Neural crest cell (in vitro differentiated cells): ENCODE measurements at regions not wholly inside any gene's neighbourhood (a gene's known extent, or its start where the extent isn't known, plus 50 kb on each side); places are given as distances from the start of the nearest gene placed in this dataset.

ENCODE experiments used
- DNase-seq: peaks from one replicate; pipeline ENCODE4 v3.0.0; 2021; ENCODE audit warnings: low read depth, mixed read lengths, low spot score
- H3K27ac Mint-ChIP-seq: one replicate; pipeline ENCODE4 v1.8.0; 2021; ENCODE audit warnings: mild to moderate bottlenecking, mixed read lengths; ENCODE audit not compliant: unreplicated experiment
- H3K27me3 Mint-ChIP-seq: 2 replicates; pipeline ENCODE4 v1.8.0; 2021; ENCODE audit warnings: low read depth, mild to moderate bottlenecking, mixed read lengths
- H3K36me3 Mint-ChIP-seq: 2 replicates; pipeline ENCODE4 v1.8.0; 2021; ENCODE audit warnings: low read depth, mild to moderate bottlenecking, mixed read lengths
- H3K4me1 Mint-ChIP-seq: 2 replicates; pipeline ENCODE4 v1.8.0; 2021; ENCODE audit warnings: mixed read lengths
- H3K4me3 Mint-ChIP-seq: one replicate; pipeline ENCODE4 v1.8.0; 2021; ENCODE audit warnings: mild to moderate bottlenecking, mixed read lengths
- H3K9me3 Mint-ChIP-seq: 2 replicates; pipeline ENCODE4 v1.8.0; 2021; ENCODE audit warnings: mixed read lengths
- TF ChIP-seq, protein P1 (sequence below): fragments of 200-600 bp; sonication (generic); conservative IDR thresholded peaks from 2 replicates; pipeline ENCODE4 v1.5.0; 2021; ENCODE audit warnings: antibody characterized with exemption, mild to moderate bottlenecking

DNA sequence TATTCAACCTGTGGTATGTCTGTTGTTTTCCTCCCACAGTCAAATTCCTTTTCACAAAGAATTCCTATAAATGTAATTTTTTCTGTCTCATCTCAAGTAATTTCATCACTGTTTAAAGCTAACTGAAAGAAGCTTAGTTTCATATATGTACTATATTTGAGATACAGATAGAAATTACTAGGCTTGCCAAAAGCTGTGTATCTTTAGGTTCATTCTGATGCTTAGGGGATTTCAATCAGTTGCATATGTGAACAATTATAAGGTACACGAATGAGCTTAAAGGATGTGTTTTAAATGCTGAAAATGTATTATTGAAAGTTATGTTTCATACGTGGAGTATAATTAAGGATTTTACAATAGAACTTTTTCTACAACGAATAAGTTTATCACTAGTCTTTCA lies 59.2 kb upstream of the DSG1 start:
- Mint-ChIP-seq H3K27me3 (no peaks in the 10 kb centered on the region), H3K4me1 (no peaks in the 10 kb centered on the region), H3K36me3 (no peaks in the 10 kb centered on the region), H3K4me3 (no peak overlapping the region), H3K9me3 (no peaks in the 10 kb centered on the region), H3K27ac (no peak overlapping the region)
- no peak for DNase-seq
- TF ChIP-seq, protein P1, sequence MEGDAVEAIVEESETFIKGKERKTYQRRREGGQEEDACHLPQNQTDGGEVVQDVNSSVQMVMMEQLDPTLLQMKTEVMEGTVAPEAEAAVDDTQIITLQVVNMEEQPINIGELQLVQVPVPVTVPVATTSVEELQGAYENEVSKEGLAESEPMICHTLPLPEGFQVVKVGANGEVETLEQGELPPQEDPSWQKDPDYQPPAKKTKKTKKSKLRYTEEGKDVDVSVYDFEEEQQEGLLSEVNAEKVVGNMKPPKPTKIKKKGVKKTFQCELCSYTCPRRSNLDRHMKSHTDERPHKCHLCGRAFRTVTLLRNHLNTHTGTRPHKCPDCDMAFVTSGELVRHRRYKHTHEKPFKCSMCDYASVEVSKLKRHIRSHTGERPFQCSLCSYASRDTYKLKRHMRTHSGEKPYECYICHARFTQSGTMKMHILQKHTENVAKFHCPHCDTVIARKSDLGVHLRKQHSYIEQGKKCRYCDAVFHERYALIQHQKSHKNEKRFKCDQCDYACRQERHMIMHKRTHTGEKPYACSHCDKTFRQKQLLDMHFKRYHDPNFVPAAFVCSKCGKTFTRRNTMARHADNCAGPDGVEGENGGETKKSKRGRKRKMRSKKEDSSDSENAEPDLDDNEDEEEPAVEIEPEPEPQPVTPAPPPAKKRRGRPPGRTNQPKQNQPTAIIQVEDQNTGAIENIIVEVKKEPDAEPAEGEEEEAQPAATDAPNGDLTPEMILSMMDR, result no peak

DNA sequence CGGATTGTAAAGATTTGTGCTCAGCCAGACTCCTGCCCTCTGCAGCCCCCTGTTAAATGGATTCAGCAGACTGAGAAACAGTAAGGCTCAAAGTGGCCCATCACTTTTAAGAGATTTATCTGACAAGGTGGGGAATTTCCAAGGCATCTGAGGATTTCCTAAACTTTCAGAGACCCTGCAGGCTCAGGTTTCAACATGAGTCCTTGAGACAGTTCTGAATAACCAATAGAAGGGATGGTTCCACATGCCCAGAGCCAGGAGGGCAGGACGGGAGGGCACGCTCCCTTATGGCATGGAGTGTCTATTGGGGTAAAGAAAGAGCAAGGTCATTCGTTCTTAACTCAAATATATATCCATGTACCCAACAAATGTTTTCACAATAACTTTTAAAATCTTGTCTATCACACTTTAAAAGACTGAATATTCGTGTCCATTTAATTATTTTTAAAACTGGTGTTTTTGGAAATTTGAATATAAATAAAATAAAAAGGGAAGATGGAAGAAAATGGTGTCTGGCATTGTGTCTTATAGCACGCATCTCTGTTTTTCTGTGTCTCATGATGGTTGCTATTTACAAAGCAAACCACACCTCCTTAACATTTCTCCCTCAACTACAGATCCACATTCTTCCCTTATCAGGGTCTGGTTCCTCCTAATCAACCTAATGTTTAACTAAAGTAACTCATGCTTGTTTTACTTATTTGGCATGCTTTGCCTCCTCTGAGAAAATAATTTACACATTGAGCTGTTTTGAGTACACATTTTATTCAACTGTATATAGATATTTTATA lies 56.0 kb upstream of the DSG1 start:
- TF ChIP-seq, protein P1, result no peak
- Mint-ChIP-seq H3K27me3 (no peaks in the 10 kb centered on the region), H3K4me3 (no peak overlapping the region), H3K9me3 (no peaks in the 10 kb centered on the region), H3K4me1 (no peaks in the 10 kb centered on the region), H3K36me3 (no peaks in the 10 kb centered on the region), H3K27ac (no peak overlapping the region)
- no peak for DNase-seq

DNA sequence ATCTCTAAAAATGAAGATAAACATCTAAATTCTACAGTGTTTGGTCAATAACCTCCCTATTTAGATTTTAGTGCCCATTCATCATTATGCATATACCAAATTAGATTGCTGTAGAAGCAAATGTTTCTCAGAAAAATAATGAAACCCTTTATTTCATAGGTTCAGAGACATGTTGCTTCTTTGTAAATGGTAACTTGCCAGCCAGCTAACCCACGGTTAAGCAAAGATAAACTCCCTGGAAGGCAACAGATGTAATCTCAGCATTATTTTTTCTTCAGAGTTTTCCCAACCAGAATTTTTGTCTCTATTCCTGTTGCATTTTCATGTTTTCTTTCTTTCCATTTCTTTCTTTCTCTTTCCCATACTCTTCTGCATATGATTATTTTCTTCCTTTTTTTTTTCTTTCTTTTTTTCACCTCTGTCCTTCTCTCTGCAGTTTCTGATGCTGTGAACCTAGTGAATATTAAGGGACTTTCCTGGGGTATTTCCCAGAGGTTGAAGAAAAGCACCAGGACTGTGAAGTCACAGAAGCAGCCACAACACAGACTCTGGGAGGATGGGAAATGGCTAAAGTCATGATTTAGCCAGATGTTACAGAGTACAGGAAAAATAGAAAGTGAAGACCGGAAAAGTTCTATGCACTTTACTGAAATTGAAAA lies 50.0 kb upstream of the DSG1 start:
- TF ChIP-seq, protein P1, result no peak
- H3K27ac Mint-ChIP-seq, result no peak overlapping the region
- DNase-seq, result no peak
- H3K4me1 Mint-ChIP-seq, result no peaks in the 10 kb centered on the region
- no peaks in the 10 kb centered on the region for H3K27me3 Mint-ChIP-seq
- H3K9me3 Mint-ChIP-seq, result no peaks in the 10 kb centered on the region
- H3K36me3 Mint-ChIP-seq, result no peaks in the 10 kb centered on the region
- no peak overlapping the region for H3K4me3 Mint-ChIP-seq
